T-helper 2 cell treated with Interferon-gamma antibody and Interleukin-4, amounts not matched to agents 5 μg/mL and 100 μg/mL, for 36 hours (primary cell): ENCODE measurements at regions not wholly inside any gene's neighbourhood (a gene's known extent, or its start where the extent isn't known, plus 50 kb on each side); places are given as distances from the start of the nearest gene placed in this dataset.
"Not testable (repeated sequence)": the region's sequence is repeated elsewhere in the genome, so short reads cannot be mapped to it uniquely, and the experiment has no call there.

Experiments used
- DNase-seq: peaks from one replicate; pipeline ENCODE4 v3.0.0; 2021; ENCODE audit warnings: low spot score
- H3K27ac Mint-ChIP-seq: one replicate; pipeline ENCODE4 v1.8.0; 2021; ENCODE audit warnings: mild to moderate bottlenecking, mixed read lengths
- H3K27me3 Mint-ChIP-seq: one replicate; pipeline ENCODE4 v1.8.0; 2021; ENCODE audit warnings: low read depth, mixed read lengths
- H3K36me3 Mint-ChIP-seq: one replicate; pipeline ENCODE4 v1.8.0; 2021; ENCODE audit warnings: low read depth, mixed read lengths
- H3K4me1 Mint-ChIP-seq: one replicate; pipeline ENCODE4 v1.8.0; 2021; ENCODE audit warnings: low read depth, mixed read lengths
- H3K4me3 Mint-ChIP-seq: one replicate; pipeline ENCODE4 v1.8.0; 2022; ENCODE audit warnings: mild to moderate bottlenecking, moderate library complexity, mixed read lengths
- H3K9me3 Mint-ChIP-seq: one replicate; pipeline ENCODE4 v1.8.0; 2021; ENCODE audit warnings: mixed read lengths

DNA sequence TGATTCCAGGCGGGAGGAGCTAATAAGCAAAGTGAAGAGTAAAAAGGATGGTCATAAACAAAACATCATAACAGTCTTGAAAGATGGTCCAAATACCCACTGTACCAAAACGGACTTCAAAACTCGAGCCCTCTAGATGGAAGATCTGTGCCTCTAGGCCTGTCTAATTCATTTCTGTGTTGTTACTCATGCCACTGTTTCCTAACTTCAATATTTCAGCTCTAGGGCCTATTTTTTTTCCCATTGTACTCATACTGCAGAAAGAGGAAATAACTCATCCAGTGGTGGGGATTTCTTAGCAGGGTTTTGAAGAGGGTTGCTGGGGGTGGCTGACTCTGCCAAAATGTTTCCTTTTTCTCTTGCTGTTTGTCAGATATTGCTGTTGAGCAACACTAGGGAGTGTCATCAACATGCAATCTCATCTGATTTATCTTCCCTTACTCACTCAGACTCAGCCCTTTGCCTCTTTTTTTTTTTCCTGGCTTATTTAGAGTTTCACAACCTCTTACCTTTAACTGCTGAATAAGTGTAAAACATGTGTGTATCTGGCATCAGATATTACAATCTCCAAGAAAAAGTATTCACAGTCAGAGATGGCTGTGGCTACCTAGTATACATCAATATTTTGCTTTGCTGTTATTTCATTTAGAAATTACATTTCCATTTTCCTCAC is 189.6 kb downstream of the DUSP6 start:
- peak; percentile 85 for DNase-seq
- peaks cover 25% of the 10 kb centered on the region for H3K4me1 Mint-ChIP-seq
- H3K36me3 Mint-ChIP-seq: peaks cover 2% of the 10 kb centered on the region
- H3K27ac Mint-ChIP-seq: no peak overlapping the region
- no peaks in the 10 kb centered on the region for H3K9me3 Mint-ChIP-seq
- H3K4me3 Mint-ChIP-seq: no peak overlapping the region
- H3K27me3 Mint-ChIP-seq: no peaks in the 10 kb centered on the region

DNA sequence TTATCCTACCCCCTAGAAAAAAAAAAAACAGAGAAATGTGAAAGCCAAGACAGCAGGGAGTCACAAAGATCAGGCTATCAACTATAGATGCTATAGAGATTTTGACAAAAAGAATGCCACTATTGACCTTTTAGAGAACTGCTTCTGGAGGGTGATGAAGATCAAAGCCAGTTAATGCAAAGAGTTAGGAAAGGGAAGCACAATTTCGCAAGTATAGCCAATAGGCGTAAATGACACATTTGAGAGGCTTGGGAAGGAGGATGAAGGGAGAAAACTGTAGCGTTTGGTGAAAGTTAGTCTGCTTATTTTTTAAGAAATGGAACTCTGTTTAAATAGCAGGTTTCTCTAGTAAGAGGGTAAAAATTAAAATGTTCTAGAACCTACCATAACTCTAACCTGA is 190.7 kb downstream of the DUSP6 start:
- H3K4me1 Mint-ChIP-seq: peaks cover 28% of the 10 kb centered on the region
- H3K36me3 Mint-ChIP-seq: peaks cover 3% of the 10 kb centered on the region
- no peak overlapping the region for H3K4me3 Mint-ChIP-seq
- H3K27ac Mint-ChIP-seq: no peak overlapping the region
- DNase-seq: no peak
- no peaks in the 10 kb centered on the region for H3K27me3 Mint-ChIP-seq
- H3K9me3 Mint-ChIP-seq: no peaks in the 10 kb centered on the region

DNA sequence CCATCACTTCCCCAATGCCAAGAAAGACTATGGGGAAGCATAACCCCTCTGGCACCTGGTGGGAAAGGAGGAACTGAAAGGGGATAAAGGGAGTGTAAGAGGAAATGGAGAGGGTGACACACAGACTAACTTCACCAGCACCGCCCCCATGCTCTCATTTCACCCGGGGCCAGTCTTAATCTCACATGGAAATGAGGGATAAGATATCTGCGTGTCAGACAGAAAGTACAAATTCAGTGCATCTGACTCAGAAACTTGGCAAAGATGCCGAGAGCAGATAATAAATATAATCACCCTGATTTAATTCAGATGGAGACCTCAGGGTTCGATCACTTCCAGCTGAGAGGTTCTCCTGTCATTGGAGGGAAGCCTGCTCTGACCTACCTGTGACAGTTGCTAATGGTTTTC is 191.6 kb downstream of the DUSP6 start:
- Mint-ChIP-seq H3K27ac (no peak overlapping the region), H3K4me1 (peaks cover 31% of the 10 kb centered on the region), H3K4me3 (no peak overlapping the region), H3K9me3 (no peaks in the 10 kb centered on the region), H3K27me3 (no peaks in the 10 kb centered on the region), H3K36me3 (peaks cover 3% of the 10 kb centered on the region)
- peak; percentile 82 for DNase-seq

DNA sequence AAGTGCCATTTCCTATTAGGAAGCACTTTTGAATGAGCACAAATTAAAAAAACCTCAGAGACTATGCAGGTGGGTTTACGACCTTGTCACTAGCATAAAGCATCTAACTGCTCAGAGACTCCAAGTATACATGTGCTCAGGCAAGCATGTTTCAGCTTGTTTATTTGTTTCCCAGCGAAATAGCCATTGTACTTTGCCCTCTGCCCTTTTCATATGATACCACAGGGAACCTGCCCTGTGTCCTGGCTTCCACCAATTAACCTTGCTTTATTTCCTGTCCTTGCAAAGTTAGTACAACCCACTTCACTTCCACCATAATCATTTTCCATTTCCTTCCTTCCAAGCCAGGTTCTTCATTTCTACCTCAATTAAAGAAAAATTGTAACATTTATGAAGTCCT is 194.9 kb downstream of the DUSP6 start:
- H3K4me3 Mint-ChIP-seq: no peak overlapping the region
- DNase-seq: no peak
- peaks cover 26% of the 10 kb centered on the region for H3K4me1 Mint-ChIP-seq
- H3K27ac Mint-ChIP-seq: peak overlapping the region; percentile 36
- peaks cover 15% of the 10 kb centered on the region for H3K9me3 Mint-ChIP-seq
- no peaks in the 10 kb centered on the region for H3K27me3 Mint-ChIP-seq
- peaks cover 9% of the 10 kb centered on the region for H3K36me3 Mint-ChIP-seq

- Mint-ChIP-seq H3K9me3 (peaks cover 17% of the 10 kb centered on the region), H3K27me3 (no peaks in the 10 kb centered on the region), H3K36me3 (peaks cover 9% of the 10 kb centered on the region), H3K27ac (peak overlapping the region; percentile 20), H3K4me1 (peaks cover 26% of the 10 kb centered on the region), H3K4me3 (peak overlapping the region; percentile 37)
- peak; percentile 35 for DNase-seq
Observed at GRCh38 chr12:89156862-89157262, 195.4 kb downstream of the DUSP6 start.

- H3K4me1 Mint-ChIP-seq: peaks cover 28% of the 10 kb centered on the region
- no peak overlapping the region for H3K4me3 Mint-ChIP-seq
- no peak for DNase-seq
- H3K36me3 Mint-ChIP-seq: peaks cover 12% of the 10 kb centered on the region
- peak overlapping the region; percentile 20 for H3K27ac Mint-ChIP-seq
- H3K27me3 Mint-ChIP-seq: no peaks in the 10 kb centered on the region
- H3K9me3 Mint-ChIP-seq: peaks cover 20% of the 10 kb centered on the region
Observed at GRCh38 chr12:89156340-89156739, 196.0 kb downstream of the DUSP6 start.

GRCh38 chr12:89155826-89156225 is 196.5 kb downstream of the DUSP6 start:
- Mint-ChIP-seq H3K9me3 (peaks cover 25% of the 10 kb centered on the region), H3K27me3 (no peaks in the 10 kb centered on the region), H3K27ac (no peak overlapping the region), H3K36me3 (peaks cover 16% of the 10 kb centered on the region), H3K4me1 (peaks cover 28% of the 10 kb centered on the region), H3K4me3 (no peak overlapping the region)
- DNase-seq: no peak

- H3K27ac Mint-ChIP-seq: no peak overlapping the region
- H3K9me3 Mint-ChIP-seq: peaks cover 31% of the 10 kb centered on the region
- peaks cover 28% of the 10 kb centered on the region for H3K4me1 Mint-ChIP-seq
- DNase-seq: no peak
- H3K4me3 Mint-ChIP-seq: no peak overlapping the region
- no peaks in the 10 kb centered on the region for H3K27me3 Mint-ChIP-seq
- H3K36me3 Mint-ChIP-seq: peaks cover 21% of the 10 kb centered on the region
Observed at GRCh38 chr12:89154743-89155499, 197.4 kb downstream of the DUSP6 start.

DNA sequence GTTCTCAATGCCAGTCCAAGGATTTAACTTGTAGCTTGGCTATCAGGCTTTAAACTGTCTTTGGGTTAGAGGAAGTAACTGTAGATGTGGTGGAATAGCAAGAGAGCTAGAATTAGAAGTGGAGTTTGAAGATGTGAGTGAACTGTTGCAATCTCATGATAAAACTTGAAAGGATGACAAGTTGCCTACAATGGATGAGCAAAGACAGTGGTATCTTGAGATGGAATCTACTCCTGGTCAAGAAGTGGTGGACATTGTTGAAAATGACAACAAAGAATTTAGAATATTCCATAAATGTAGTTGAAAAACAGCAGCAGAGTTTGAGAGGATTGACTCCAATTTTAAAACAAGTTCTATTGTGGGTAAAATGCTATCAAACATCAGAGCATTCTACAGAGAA is 199.0 kb downstream of the DUSP6 start:
- Mint-ChIP-seq H3K9me3 (peaks cover 32% of the 10 kb centered on the region), H3K4me3 (no peak overlapping the region), H3K27me3 (no peaks in the 10 kb centered on the region), H3K36me3 (peaks cover 28% of the 10 kb centered on the region), H3K27ac (no peak overlapping the region), H3K4me1 (peaks cover 30% of the 10 kb centered on the region)
- DNase-seq: no peak

GRCh38 chr12:89151536-89151935 is 200.8 kb downstream of the DUSP6 start:
- peaks cover 16% of the 10 kb centered on the region for H3K4me1 Mint-ChIP-seq

DNA sequence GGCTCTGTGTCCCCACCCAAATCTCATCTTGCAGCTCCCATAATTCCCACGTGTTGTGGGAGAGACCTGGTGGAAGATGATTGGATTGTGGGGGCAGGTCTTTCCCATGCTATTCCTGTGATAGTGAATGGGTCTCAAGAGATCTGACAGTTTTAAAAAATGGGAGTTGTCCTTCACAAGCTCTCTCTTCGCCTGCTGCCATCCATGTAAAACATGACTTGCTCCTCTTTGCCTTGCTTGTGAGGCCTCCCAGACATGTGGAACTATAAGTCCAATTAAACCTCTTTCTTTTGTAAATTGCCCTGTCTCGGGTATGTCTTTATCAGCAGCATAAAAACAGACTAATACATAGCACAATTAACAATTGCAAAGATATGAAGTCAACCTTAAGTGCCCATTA is 201.5 kb downstream of the DUSP6 start:
- not testable (repeated sequence) for H3K27me3 Mint-ChIP-seq, H3K27ac Mint-ChIP-seq, H3K4me3 Mint-ChIP-seq, DNase-seq
- Mint-ChIP-seq H3K36me3 (peaks cover 27% of the 10 kb centered on the region), H3K4me1 (peaks cover 10% of the 10 kb centered on the region), H3K9me3 (peaks cover 40% of the 10 kb centered on the region)

More at GRCh38 chr12:89151536-89151935, 200.8 kb downstream of the DUSP6 start:
- no peak overlapping the region for H3K4me3 Mint-ChIP-seq
- H3K9me3 Mint-ChIP-seq: peaks cover 40% of the 10 kb centered on the region
- peaks cover 27% of the 10 kb centered on the region for H3K36me3 Mint-ChIP-seq
- no peaks in the 10 kb centered on the region for H3K27me3 Mint-ChIP-seq
- no peak overlapping the region for H3K27ac Mint-ChIP-seq
- DNase-seq: no peak

GRCh38 chr12:89140602-89141238 is 211.6 kb downstream of the DUSP6 start:
- no peaks in the 10 kb centered on the region for H3K27me3 Mint-ChIP-seq
- H3K4me3 Mint-ChIP-seq: no peak overlapping the region
- peaks cover 31% of the 10 kb centered on the region for H3K4me1 Mint-ChIP-seq
- no peaks in the 10 kb centered on the region for H3K9me3 Mint-ChIP-seq
- no peak for DNase-seq
- no peak overlapping the region for H3K27ac Mint-ChIP-seq
- H3K36me3 Mint-ChIP-seq: no peaks in the 10 kb centered on the region

GRCh38 chr12:89140141-89140540 is 212.2 kb downstream of the DUSP6 start:
- no peak overlapping the region for H3K27ac Mint-ChIP-seq
- H3K9me3 Mint-ChIP-seq: no peaks in the 10 kb centered on the region
- no peaks in the 10 kb centered on the region for H3K27me3 Mint-ChIP-seq
- no peaks in the 10 kb centered on the region for H3K36me3 Mint-ChIP-seq
- H3K4me3 Mint-ChIP-seq: no peak overlapping the region
- peaks cover 31% of the 10 kb centered on the region for H3K4me1 Mint-ChIP-seq
- no peak for DNase-seq

- H3K4me3 Mint-ChIP-seq: no peak overlapping the region
- DNase-seq: no peak
- H3K4me1 Mint-ChIP-seq: peaks cover 30% of the 10 kb centered on the region
- H3K27me3 Mint-ChIP-seq: no peaks in the 10 kb centered on the region
- no peaks in the 10 kb centered on the region for H3K36me3 Mint-ChIP-seq
- no peak overlapping the region for H3K27ac Mint-ChIP-seq
- no peaks in the 10 kb centered on the region for H3K9me3 Mint-ChIP-seq
Observed at GRCh38 chr12:89139390-89139789, 212.9 kb downstream of the DUSP6 start.
